ENCODE measurements at regions not wholly inside any gene's neighbourhood (a gene's known extent, or its start where the extent isn't known, plus 50 kb on each side); places are given as distances from the start of the nearest gene placed in this dataset.

GRCh38 chr21:43328185-43328957, 98.6 kb downstream of the SIK1 start:
- POLR2A ChIA-PET = no interaction called here
- WGBS (ENCODE audit: low lambda C conversion rate) = 85% methylated on average over 12 of the region's 13 CpGs
- CTCF ChIA-PET = no interaction called here

More at GRCh38 chr21:43328185-43328957, 98.6 kb downstream of the SIK1 start:
- Histone ChIP-seq H3K4me1 (ENCODE audit: control insufficient read depth in 1 of 2, insufficient read depth in 2 of 2, low read depth in 1 of 2, low read length in 1 of 2) (peaks cover 0 to 4% of the 10 kb centered on the region in 2 experiments; a peak in 2 of 4 replicates), H3F3A (replicated peaks; ENCODE audit: insufficient read depth) (no peaks in the 10 kb centered on the region), H4K20me1 (ENCODE audit: insufficient read depth) (no peaks in the 10 kb centered on the region), H3K36me3 (replicated peaks in 1 of 2; ENCODE audit: control insufficient read depth in 1 of 2, insufficient read depth in 2 of 2, low read length in 1 of 2) (no peaks in the 10 kb centered on the region), H2AFZ (ENCODE audit: low read depth) (no peak overlapping the region), H3K9me3 (no peaks in the 10 kb centered on the region), H3K9ac (no peak overlapping the region), H3K9me2 (no peaks in the 10 kb centered on the region), H3K4me2 (no peak overlapping the region), H3K4me3 (ENCODE audit: low read depth in 2 of 2, low read length in 1 of 2) (no peak overlapping the region), H3K27me3 (ENCODE audit: insufficient read depth) (no peaks in the 10 kb centered on the region), H3K27ac (ENCODE audit: low read depth in 2 of 2, low read length in 1 of 2) (no peak overlapping the region), H3K79me2 (ENCODE audit: insufficient read depth) (no peaks in the 10 kb centered on the region)
- TF ChIP-seq YY1 (IDR thresholded peaks at IDR 0.05; ENCODE audit: low read depth) (no peak), GABPA (IDR thresholded peaks at IDR 0.05; ENCODE audit: low read depth) (no peak), NRF1 (IDR thresholded peaks at IDR 0.05; ENCODE audit: low read depth, low read length) (no peak), FOXJ3 (CRISPR knock-in tag; IDR thresholded peaks at IDR 0.05) (no peak), EZH2phosphoT487 (IDR thresholded peaks at IDR 0.05; ENCODE audit: borderline replicate concordance, low read depth) (no peak), FOXM1 (IDR thresholded peaks at IDR 0.05; ENCODE audit: low read depth) (no peak), TEAD4 (IDR thresholded peaks at IDR 0.05; ENCODE audit: borderline replicate concordance, insufficient read depth) (no peak), MXI1 (IDR thresholded peaks at IDR 0.05; ENCODE audit: low read depth, low read length) (no peak), REST (IDR thresholded peaks at IDR 0.05; ENCODE audit: low read depth, low read length) (no peak), CTCF (IDR thresholded peaks at IDR 0.05) (no peak)
- TF ChIP-seq, protein P1, sequence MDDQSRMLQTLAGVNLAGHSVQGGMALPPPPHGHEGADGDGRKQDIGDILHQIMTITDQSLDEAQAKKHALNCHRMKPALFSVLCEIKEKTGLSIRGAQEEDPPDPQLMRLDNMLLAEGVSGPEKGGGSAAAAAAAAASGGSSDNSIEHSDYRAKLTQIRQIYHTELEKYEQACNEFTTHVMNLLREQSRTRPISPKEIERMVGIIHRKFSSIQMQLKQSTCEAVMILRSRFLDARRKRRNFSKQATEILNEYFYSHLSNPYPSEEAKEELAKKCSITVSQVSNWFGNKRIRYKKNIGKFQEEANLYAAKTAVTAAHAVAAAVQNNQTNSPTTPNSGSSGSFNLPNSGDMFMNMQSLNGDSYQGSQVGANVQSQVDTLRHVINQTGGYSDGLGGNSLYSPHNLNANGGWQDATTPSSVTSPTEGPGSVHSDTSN (IDR thresholded peaks at IDR 0.05) = no peak
- no peak for DNase-seq

Data from SK-N-SH (cell line).